ENCODE measurements at regions not wholly inside any gene's neighbourhood (a gene's known extent, or its start where the extent isn't known, plus 50 kb on each side); places are given as distances from the start of the nearest gene placed in this dataset.

DNA sequence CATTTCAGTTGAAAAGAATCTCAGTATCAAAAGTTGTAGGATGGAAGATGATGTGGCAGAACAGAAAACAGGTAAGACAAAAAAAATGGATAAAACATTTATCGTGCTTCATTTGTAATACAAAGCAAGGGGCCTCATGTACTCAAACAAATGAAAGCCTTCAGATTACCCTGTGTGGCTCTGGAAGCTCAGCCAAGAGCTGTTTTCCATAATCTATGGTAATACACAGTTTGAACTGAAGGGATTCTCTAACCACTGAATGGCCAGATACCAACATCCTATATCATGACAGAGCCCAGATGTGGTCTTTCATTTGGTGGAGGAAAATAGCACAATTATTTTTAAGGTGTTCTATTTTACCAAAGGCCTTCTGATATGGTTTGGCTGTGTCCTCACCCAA is 272.1 kb upstream of the RND3 start:
- DNase-seq: no peak

DNA sequence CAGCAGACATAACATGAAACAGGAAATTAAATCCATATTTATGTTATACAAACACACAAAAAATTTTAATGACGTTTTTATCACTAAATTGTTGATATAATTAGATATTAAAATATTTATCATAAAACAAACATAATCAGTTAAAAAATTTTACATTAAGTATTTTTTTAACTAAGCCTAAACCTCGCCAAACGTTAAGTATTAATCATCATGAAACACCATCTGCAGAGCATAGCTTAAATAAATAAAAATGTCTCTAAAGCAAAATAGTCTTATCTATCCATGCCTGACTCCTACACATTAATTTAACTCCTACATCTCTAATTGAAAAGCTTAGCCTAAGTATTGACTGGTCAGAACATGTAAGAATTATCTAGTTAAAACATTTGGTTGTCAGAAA is 271.6 kb upstream of the RND3 start:
- DNase-seq: no peak

- no peak for DNase-seq
Measured at GRCh38 chr2:150752229-150752628, 264.8 kb upstream of the RND3 start.

- no peak for DNase-seq
Measured at GRCh38 chr2:150750720-150751119, 263.3 kb upstream of the RND3 start.

DNA sequence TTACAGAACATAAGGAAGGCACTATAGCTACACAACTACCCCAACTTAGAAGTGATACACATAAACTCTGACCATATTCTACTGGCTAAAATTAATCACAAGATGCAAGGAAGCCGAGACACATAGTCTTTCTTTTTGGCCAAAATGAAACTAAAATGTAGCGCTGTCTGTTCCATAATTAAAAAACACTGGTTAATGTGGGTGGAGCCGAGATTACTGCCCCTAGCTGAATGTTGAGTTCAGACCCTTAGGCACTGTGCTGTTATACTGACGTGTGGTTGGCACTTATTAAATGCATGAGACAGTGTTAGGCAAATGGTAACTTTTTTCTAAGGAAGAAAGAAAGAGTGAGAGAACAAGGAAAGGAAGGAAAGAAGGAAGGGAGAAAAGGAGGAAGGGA is 254.6 kb upstream of the RND3 start:
- no peak for DNase-seq

DNA sequence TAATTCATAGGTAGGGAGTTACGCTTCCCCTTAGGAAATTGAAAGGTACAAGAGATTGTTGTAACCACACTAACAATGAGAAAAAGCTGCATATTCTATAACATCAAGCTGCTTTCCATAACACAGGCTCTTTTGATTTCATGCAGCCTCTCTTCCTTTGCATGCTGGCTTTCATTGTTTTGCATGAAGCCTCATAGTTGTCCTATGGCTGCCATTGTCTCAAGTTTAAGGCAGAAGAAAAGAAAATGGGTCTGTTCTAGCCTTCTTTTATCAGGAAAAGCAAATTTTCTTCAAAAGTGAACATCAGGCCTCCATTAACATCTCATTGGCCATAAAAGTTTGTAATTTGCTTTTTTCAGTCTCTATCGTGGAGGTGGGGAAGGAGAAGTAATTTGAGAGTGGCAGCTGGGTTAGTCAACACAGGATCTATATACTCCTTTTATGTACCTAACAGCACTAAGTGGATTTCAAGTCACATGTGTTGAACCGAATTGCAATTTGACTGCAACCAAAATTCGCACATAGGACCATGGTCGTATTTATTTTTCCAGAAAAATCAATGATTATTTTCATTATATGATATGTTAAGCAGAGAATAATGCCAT is 248.5 kb upstream of the RND3 start:
- DNase-seq: no peak

- no peak for DNase-seq
Measured at GRCh38 chr2:150733051-150733618, 245.7 kb upstream of the RND3 start.

- DNase-seq: no peak
Measured at GRCh38 chr2:150732491-150732890, 245.0 kb upstream of the RND3 start.

- no peak for DNase-seq
Measured at GRCh38 chr2:150732064-150732463, 244.6 kb upstream of the RND3 start.

- no peak for DNase-seq
Measured at GRCh38 chr2:150729495-150729955, 242.1 kb upstream of the RND3 start.

DNA sequence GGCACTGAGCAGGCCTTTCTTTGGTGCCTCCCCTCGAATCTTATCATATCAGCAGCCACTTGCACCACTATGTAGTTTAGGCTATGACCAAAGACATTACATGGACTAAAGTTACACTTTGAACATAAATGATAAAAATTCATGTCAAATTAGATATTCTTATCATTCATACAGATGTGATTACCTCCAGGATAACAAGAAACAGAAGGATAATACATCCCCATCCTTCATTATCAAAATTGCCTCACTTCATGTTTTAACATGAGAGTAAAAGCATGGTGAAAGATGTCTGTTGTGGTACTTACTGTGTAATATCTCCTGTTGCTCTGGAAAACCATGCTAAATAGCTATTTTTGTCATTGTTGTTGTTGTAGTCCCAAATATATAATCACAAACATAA is 230.8 kb upstream of the RND3 start:
- DNase-seq: no peak

DNA sequence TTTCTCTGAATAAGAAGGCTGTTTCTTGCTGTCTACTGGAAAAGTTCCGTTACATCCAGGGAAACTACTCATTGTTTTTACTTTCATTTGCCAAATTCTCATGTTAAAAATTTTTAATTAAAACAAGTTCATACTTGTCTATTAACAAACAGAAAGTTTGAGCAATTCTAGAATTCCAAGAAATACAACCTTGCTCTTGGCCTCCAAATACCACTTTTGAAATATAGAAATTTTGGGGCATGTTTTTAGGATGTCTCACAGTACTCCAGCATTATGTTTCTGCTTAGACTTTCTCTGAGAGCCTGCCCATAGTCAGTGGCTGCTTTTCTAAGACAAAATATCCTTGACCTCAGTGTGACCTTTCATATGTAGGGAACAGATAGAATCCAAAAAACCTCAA is 228.7 kb upstream of the RND3 start:
- no peak for DNase-seq

DNA sequence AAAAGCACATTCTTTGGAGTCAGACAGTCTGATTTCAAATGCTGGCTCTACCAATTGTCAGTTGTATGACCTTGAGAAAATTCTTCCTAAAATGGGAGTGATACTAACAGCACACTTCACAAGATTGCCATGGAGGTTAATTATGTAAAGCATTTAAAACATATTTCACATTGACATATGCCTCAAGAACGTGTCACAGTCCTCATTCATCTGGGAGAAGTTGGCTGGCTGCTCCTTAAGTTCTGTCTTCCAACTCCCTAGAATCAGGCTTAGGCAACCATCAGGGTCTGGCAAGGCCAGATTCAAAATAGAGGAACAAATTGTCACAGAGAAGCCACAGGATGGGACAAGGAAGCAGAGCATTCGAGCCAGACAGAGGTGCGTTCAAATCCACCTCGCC is 228.0 kb upstream of the RND3 start:
- DNase-seq: no peak

DNA sequence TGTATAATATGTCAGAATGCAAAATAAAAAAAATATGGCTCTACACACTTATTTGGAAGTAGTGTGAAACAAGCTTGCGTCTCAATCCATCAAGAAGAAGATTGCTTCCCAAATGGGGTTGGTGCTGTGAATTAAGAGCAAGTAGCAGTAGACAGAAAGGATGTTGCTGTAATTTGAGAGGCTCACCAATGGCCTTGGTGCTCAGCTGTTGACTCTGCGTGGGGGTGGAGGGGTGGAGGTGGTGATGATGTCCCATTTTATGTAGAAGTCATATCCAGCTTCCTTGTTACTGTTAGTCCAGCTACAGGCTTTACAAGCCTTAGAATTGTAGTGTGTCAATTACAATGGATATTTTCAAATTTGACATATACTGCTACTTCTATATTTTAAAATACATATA is 223.4 kb upstream of the RND3 start:
- DNase-seq: no peak

DNA sequence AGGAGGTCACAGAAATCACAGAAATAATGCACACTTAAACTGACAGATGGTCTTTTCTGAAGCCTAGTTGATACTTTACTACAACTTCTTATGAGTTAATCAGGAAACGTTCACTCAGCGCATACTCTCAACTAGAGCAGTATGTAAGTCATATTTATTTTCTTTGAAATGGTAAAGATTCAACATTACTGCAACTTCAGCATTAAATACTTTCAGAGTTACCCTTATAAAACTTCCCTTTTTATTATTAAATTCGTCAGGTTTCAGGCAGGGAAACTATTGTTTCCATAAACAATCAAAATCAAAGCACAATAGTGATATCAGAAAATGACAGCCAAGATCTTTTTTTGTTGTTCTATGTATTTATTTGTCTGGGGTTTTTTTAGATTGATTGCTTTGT is 222.6 kb upstream of the RND3 start:
- DNase-seq: no peak

DNA sequence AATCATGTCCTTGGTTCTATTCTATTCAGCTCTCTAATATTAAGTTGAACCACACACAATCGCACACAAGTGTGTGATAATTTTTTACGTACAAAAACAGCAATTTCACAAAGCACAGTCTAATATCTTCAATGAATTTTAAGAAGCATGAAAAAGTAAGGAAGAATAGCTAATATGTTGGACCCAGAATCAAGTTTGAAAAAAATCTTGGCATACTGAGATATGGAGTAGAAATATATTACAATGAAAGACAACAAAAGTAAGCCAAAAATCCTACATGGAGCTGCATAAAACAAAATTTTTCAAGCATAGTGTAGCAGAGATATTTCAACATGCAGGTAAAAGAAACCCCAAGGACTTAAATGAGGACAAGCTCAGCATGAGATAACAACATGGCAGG is 219.1 kb upstream of the RND3 start:
- no peak for DNase-seq

DNA sequence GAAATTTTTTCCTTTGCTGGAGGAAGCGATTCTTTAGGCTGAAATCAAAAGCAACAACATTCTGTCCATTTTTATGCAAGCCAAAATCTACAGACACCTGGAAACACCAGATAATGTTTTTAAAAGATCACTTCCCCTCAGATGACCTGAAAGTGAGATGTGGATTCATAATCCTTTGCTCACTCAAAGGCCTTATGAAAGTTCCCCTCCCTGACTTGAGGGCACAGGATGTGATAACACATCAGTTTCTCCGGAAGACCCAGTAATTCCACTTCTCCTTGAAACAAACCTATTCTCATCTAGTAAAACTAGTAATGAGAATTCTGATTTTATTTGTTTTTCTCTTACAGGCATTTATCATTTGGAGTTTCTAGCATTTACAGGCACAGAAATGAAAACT is 218.3 kb upstream of the RND3 start:
- no peak for DNase-seq

- no peak for DNase-seq
Measured at GRCh38 chr2:150705357-150705756, 217.9 kb upstream of the RND3 start.

- DNase-seq: no peak
Measured at GRCh38 chr2:150702791-150703190, 215.3 kb upstream of the RND3 start.

DNA sequence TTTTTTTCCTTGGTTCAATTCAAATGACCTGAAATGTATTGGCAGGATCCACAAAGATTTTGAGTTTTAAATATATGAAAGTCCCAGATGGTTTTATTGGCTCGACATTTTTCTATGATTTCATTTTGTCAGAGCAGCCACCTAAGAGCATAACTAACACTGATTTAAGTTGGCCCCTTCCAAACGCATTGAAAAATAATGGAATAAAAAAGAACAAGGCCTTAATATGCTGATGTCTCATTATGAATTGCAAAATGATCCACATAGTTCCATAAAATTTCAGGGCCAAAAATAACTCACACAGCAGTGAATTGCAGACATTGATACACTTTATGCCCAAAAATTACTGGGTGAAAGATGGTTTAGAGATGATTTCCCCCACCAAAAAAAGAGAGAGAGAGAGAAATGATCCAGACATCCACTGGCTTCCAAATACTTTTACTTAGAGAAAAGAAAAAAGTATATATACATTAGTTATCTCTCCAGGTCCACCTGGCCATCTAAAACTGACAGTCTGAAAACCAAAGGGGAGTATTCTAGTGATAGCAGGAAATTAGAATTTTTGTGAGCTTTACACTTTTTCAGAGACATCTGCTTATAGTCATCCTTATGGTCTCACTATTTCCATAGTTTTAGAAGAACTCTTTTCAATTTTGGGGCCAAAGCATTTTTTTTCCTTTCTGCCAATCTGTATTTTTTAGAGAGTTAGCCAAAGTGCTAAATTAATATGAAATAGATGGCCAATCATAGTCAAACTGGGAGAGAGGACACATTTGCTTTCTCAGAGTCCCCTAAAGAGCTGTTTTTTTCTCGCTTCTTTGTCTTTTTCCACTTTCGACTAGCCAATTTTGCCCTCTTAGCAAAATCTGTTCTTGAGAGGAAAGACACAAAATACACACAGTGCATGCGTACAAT is 213.5 kb upstream of the RND3 start:
- no peak for DNase-seq

DNA sequence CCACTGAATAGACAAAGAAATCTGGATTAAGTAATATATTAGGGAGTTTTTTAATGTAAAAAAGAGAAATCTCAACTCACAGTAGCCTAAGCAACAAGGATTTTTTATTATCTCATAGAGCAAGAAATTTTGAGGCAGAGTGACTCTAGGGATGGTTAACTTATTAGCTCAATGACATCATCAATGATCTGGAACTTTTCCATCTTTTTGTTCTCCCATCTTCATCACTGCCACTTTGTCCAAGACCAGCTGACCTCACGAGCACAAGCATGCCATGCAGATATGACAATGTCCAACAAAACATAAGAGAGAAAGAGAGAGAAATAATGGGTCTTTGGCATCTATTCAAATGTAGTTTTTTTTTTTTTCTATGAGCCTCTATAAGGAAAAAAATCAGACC is 211.8 kb upstream of the RND3 start:
- no peak for DNase-seq

- DNase-seq: no peak
Measured at GRCh38 chr2:150698016-150698661, 210.7 kb upstream of the RND3 start.

DNA sequence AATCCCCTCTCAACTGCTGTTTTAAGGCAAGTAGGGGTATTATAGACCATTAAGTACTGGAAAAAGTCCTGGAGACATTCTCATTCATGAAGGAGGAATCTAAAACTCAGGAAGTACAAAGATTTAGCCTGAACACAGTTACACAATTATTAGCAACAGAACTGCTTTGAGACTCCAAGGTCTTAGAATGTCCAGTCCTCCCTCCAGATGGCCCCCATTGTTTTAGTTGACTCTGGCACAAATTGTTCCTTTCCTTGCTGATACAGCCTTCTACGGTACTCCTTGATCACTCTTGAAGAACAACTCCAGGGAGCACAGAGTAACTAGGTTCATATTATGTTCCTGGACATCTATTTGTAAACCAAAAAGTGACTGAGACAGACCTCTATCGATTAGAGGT is 210.1 kb upstream of the RND3 start:
- DNase-seq: no peak
